ENCODE measurements at regions not wholly inside any gene's neighbourhood (a gene's known extent, or its start where the extent isn't known, plus 50 kb on each side); places are given as distances from the start of the nearest gene placed in this dataset.

DNA sequence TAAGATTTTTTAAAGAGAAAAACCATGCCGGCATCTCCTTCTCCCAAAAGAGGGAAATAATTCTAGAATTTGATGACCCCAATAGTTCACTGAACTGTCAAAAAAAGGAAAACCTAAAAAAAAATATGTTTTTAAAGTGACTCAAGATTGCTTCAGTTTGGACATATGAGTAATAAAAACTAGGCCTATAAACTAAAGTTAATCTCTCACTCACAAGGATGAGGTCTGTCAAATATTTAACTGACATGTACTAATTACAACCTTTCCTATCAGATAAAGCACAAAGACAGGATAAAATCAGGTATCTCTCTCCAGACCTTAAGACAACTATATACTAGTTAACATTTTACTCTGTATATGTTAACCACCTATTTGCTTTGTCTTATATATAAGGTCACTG, 231.9 kb downstream of the NSUN3 start:
- TF ChIP-seq TARDBP (IDR thresholded peaks at IDR 0.05) (no peak), LEF1 (IDR thresholded peaks at IDR 0.05; ENCODE audit: borderline replicate concordance) (no peak), BHLHE40 (IDR thresholded peaks at IDR 0.05; ENCODE audit: borderline replicate concordance) (no peak), FOXM1 (IDR thresholded peaks at IDR 0.05; ENCODE audit: borderline replicate concordance) (no peak), SUZ12 (IDR thresholded peaks at IDR 0.05) (no peak), PKNOX1 (IDR thresholded peaks at IDR 0.05) (no peak), ZNF384 (IDR thresholded peaks at IDR 0.05) (no peak), CTBP1 (IDR thresholded peaks at IDR 0.05; ENCODE audit: borderline replicate concordance) (no peak), FOXA1 (IDR thresholded peaks at IDR 0.05) (no peak), ARNT (IDR thresholded peaks at IDR 0.05) (no peak), ELF4 (IDR thresholded peaks at IDR 0.05) (no peak)
